Embryonic facial prominence (tissue), 1 donor: ENCODE measurements at regions not wholly inside any gene's neighbourhood (a gene's known extent, or its start where the extent isn't known, plus 50 kb on each side); places are given as distances from the start of the nearest gene placed in this dataset.

Experiments
- DNase-seq: peaks from one replicate; pipeline ENCODE4 v3.0.0-alpha.2; 2016; ENCODE audit errors: extremely low spot score

- no peak for DNase-seq
Measured at GRCh38 chr14:73800970-73801515, 50.6 kb upstream of the PTGR2 start.

GRCh38 chr14:73797543-73798265 lies 53.9 kb upstream of the PTGR2 start:
- DNase-seq: no peak

- no peak for DNase-seq
Measured at GRCh38 chr14:73796893-73797542, 54.6 kb upstream of the PTGR2 start.

- DNase-seq: no peak
Measured at GRCh38 chr14:73796415-73796814, 55.2 kb upstream of the PTGR2 start.

- no peak for DNase-seq
Measured at GRCh38 chr14:73795974-73796373, 55.7 kb upstream of the PTGR2 start.

- DNase-seq: no peak
Measured at GRCh38 chr14:73795466-73795865, 56.2 kb upstream of the PTGR2 start.

GRCh38 chr14:73794146-73794545 lies 57.5 kb upstream of the PTGR2 start:
- no peak for DNase-seq

GRCh38 chr14:73792481-73792880 lies 59.1 kb upstream of the PTGR2 start:
- no peak for DNase-seq

- DNase-seq: peak; percentile 85
Measured at GRCh38 chr14:73789989-73790581, 61.5 kb upstream of the PTGR2 start.

GRCh38 chr14:73788701-73789551 lies 62.7 kb upstream of the PTGR2 start:
- no peak for DNase-seq

GRCh38 chr14:73788317-73788598 lies 63.4 kb upstream of the PTGR2 start:
- no peak for DNase-seq

- DNase-seq: no peak
Measured at GRCh38 chr14:73787486-73788316, 63.9 kb upstream of the PTGR2 start.

GRCh38 chr14:73786636-73787485 lies 64.8 kb upstream of the PTGR2 start:
- DNase-seq: no peak

- no peak for DNase-seq
Measured at GRCh38 chr14:73785834-73786635, 65.6 kb upstream of the PTGR2 start.

GRCh38 chr14:73785336-73785833 lies 66.2 kb upstream of the PTGR2 start:
- DNase-seq: no peak

GRCh38 chr14:73784988-73785313 lies 66.7 kb upstream of the PTGR2 start:
- DNase-seq: no peak

GRCh38 chr14:73784181-73784987 lies 67.2 kb upstream of the PTGR2 start:
- no peak for DNase-seq

GRCh38 chr14:73783107-73783727 lies 68.4 kb upstream of the PTGR2 start:
- no peak for DNase-seq
